ENCODE measurements at regions not wholly inside any gene's neighbourhood (a gene's known extent, or its start where the extent isn't known, plus 50 kb on each side); places are given as distances from the start of the nearest gene placed in this dataset.
A peak's percentile ranks its signal among the peaks of the same experiment; 100 is the strongest.

DNA sequence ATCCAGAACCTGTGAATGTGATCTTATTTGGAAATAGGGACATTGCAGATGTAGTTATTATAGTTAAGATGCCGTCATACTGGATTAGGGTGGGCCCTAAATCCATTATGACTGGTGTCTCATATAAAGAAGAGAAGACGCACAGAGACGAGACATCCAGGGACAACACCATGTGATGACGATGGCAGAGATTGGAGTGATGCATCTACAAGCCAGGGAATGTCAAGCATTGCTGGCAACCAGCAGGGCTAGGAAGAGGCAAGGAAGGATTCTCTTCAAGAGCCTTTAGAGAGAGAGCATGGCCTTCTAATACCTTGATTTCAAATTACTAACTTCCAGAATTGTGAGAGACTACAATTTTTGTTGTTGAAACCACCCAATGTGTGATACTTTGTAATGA is 345.8 kb downstream of the PTEN start:
- no peak for DNase-seq (ENCODE audit: low read depth)

DNA sequence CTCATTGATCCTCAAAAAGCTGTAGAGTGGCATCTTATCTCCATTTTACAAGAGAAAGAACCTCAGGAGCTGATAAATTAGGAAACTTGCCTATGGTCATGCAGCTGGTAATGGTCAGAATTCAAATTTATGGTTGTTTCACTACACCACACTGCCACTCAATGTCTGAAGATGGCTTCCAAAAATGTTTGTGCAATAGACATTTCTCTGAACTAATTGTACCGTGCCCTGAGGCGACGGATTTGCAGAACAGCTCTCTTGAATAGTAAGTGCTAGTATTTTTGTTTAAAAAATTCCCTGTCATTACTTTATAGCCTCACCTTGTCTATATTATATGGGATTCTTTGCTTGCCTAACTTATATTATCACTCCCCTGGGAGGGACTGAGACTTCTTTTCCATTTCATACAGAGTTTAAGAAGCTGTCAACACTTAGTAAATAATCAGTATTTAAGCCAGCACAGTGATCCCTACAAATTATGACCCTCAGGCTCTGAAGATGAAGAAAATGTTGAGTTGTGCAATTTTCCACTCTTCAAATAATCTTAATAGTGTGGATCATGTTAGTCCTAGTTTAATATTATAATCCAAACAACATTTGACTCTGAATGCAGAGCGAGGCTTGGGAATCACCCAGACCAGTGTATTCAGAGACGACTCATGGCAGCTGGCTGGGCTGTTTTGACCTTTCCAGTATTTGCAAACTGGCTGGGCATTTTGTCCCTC is 346.6 kb downstream of the PTEN start:
- peak; percentile 77 for DNase-seq (ENCODE audit: low read depth)

DNA sequence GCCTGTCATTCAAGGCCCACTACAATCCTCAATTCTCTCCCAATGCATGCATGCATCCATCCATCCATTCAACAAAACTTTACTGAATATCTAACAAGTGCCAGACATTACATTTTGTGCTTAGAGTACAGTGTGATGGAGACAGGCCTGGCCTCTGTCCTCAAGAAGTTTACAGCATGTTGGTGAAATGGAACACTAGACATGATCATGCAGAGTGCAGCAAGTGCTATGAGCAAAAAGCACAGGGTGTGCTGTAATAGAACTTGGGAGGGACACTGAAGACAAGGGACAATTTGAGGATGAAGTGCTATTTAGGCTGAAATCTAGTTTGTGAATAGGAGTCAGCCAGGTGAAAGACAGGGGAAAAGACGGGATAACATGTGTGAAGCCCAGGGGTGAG is 347.8 kb downstream of the PTEN start:
- DNase-seq (ENCODE audit: low read depth): no peak

DNA sequence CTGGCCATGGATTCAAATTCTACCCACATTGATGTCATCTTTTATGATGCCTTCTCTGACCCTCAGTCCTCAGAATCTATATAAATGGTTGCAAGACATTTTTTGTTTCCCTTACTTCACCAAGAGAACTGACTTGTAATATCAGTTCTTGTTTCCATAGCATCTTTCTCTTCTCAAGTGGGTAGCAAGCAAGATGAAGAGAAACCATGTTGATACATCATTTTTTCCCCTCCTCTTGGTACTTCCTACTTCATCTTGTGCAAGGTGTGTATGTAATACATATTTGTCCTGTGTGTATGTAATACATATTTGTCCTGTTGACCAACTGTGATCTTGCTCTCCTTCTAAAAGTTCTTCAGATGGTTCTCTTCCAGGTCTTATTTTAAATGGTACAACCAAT is 348.6 kb downstream of the PTEN start:
- no peak for DNase-seq (ENCODE audit: low read depth)

DNA sequence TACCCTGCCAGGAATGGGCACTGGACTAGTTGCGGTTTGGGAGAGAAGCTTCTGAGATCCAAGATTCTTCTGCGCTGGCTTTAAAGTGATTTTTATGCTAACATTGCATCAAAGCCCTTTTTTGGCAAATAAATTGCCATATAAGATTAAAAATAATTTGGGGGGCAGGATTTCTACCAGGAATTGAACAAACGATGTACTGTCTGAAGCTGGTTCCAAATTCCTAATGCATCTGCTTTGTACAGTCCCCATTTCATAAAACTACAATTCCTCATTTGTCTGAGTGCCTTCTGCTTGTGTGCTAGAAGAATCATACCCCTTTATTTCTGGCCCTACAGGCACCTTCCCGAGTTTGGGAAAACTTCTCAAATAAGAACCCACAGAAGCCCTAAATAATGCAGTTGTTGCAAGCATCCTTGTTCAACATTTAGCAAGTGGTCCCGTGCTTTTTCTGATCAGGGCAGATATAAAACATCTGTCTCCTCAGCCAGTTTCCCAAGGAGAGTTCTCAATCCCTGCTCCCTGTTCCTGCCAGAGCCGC is 349.7 kb downstream of the PTEN start:
- no peak for DNase-seq (ENCODE audit: low read depth)

DNA sequence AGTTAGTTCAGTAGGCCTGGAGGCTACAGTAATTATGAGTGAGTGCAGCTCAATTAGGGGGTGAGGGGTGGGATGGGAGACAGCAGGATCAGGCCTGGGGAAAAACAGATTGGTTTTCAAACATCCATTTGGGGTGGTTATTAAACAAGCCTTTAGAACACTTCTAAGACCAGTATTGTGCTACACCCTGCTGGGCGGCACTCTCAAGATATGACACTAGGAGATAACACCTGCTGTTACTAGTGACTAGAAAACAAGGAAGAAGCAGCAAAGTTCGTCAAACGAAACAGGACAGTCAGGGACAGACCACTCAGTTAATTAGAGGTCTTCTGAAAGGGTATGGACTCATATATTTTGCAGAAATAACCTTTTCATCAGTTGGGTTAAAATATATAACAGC is 353.6 kb downstream of the PTEN start:
- no peak for DNase-seq (ENCODE audit: low read depth)

DNA sequence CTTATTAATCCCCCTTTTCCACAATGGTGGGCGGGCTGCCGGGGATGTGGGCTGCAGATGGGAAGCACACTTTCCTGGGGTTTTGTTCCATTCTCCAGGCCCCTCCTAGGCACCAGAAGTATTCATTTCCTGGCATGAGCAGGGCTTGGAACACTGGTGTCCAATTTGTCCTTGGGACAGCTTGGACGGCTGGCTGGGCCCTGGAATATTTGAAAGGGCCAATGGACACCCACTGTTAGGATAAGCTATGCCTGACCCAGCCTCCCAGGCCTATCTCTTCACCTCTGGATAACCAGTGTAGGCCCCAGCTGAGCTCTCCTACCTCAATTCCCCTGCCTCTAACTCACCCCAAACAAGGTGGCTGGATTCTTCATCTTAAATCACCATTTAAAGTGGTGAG is 354.9 kb downstream of the PTEN start:
- DNase-seq (ENCODE audit: low read depth): no peak

DNA sequence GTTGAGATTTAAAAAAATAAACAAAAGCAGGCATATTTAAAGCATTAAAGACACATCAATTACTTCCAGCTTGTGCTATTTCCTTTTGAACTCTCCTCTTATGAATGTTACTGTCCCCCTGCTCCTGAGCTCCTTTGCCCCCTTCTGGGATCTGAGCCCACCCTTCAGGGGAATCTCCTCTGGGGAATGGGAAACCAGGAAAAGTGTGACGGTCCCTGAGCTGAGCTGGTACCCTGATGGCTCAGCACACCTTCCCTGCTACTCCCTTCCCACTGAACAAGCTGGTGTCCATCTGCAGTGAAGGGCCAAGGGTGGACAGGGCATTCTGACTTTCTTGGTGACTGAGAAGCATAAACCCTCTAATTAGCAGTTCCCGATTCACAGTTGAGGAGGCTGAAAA is 356.3 kb downstream of the PTEN start:
- DNase-seq (ENCODE audit: low read depth): no peak

DNA sequence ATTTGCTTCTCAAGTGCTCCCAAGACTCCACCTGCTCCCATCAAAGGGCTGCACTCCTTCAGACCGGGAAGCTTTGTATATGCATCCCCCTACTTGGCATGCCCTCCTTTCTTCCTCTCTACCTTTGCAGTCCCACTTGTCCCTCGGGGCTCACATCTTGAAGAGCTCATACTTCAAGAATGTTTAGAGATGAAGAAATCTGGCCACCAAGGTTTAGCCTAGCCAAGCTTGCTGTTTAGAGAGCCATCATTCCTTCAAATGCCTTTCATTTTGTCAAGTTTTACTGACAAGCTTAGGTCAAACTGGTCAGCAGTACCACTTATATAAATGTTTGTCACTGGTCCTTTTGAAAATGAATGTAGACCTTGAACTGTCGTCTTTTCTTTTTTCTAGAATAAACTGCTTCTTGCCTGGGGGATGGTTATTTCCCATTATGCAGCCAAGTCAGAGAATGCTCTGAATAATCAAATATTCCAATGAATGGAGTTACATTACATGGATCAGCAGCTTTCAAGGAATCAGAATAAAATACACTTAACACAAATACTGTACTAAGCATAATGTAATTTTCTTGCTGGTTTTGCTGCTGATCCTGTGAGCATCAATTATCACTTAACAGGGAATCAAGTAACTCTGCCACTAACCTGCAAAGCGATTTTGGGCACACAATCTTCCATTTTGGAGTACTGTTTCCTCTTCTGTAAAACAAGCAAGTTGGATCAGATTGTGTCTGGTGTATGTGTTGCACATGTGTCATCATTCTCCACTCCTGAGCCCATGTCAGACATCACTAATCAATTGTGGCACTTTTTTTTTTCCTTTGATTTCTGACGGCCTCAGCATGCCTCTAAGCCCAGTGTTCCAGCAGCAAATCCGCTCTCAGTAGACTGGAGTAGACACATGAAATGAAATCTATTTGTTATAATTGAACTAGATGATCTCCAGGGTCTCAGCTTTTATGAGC is 357.9 kb downstream of the PTEN start:
- DNase-seq (ENCODE audit: low read depth): no peak

DNA sequence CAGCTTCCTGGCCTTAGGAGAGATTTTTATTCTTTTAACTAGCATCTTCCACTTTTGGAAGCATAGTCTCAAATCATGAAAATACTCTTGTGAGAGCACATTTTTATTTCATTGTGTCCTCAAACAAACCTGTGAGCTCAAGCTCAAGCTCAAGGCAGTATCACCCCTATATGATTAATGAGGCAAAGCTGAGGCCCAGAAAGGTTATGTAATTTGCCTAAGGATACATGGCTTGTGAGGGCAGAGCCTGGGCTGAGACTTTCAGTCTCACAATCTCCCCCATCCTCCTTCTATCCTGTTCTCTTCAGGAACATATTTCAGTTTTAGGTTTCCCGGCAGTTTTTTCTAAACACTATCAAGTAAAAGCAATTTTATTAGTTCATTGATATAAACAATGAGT is 359.5 kb downstream of the PTEN start:
- no peak for DNase-seq (ENCODE audit: low read depth)
